ENCODE measurements at regions not wholly inside any gene's neighbourhood (a gene's known extent, or its start where the extent isn't known, plus 50 kb on each side); places are given as distances from the start of the nearest gene placed in this dataset.

DNA sequence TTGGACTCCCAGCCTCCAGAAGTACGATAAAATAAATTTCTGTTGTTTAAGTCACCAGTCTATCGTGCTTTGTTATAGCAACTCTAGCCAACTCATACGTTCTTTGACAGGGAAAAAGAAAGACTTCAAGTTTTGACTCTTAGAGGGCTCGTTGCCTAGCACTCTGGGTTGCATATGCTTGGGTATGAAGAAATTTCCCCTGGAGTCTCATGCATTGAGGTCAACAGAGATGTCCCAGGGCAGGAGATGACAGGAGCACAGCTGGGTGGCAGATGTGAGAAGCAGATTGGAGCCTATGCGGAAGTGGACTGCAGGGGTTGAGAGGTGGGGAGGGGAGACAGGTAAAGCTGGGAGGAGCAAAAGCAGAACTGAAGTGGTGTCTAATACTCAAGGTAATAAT lies 63.3 kb upstream of the JAZF1 start:
- no peaks in the 10 kb centered on the region for H3K36me3 Mint-ChIP-seq (ENCODE audit: low read depth, unreplicated experiment)
- TF ChIP-seq, protein P1, sequence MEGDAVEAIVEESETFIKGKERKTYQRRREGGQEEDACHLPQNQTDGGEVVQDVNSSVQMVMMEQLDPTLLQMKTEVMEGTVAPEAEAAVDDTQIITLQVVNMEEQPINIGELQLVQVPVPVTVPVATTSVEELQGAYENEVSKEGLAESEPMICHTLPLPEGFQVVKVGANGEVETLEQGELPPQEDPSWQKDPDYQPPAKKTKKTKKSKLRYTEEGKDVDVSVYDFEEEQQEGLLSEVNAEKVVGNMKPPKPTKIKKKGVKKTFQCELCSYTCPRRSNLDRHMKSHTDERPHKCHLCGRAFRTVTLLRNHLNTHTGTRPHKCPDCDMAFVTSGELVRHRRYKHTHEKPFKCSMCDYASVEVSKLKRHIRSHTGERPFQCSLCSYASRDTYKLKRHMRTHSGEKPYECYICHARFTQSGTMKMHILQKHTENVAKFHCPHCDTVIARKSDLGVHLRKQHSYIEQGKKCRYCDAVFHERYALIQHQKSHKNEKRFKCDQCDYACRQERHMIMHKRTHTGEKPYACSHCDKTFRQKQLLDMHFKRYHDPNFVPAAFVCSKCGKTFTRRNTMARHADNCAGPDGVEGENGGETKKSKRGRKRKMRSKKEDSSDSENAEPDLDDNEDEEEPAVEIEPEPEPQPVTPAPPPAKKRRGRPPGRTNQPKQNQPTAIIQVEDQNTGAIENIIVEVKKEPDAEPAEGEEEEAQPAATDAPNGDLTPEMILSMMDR (IDR thresholded peaks at IDR 0.05; ENCODE audit: unreplicated experiment), result no peak
- no peak overlapping the region for H3K27ac Mint-ChIP-seq (ENCODE audit: unreplicated experiment)
- no peaks in the 10 kb centered on the region for H3K4me1 Mint-ChIP-seq (ENCODE audit: unreplicated experiment)
- H3K4me3 Mint-ChIP-seq (ENCODE audit: unreplicated experiment), result no peak overlapping the region
- H3K27me3 Mint-ChIP-seq (ENCODE audit: unreplicated experiment), result no peaks in the 10 kb centered on the region
- DNase-seq (ENCODE audit: low spot score), result no peak
- no peaks in the 10 kb centered on the region for H3K9me3 Mint-ChIP-seq (ENCODE audit: unreplicated experiment)

DNA sequence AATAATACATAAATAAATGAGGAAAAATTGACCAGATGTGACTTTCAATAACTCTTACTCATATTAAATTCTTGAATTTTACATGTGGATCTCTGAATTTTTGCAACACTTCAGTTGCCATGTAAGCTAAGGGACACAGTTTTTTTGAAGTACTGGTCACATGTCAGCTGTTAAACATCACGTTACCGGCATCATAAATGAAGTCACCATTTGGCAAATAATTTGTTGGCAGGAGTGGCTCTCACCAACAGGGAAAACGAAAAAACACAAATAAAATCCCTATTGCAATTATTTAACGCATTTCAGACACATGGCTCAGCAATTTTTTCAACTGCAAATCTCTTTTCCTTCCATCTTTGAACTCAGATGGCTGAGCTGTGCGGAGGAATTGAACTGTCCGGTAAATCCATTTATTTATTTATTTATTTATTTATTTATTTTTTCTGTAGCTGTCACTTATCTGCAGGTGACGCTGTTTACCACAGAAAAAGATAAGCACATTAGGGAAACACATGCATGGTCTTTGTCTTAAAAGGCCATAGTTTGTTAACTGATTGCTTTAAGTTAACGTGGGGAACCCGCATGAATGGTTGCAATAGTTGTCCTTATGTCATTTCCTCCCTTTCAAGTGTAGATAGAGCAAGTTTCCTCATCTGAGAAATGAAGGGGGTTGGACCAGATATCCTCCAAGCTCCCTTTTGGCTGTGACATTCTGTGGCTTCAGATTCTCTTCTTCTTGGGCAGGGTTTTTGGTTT lies 64.7 kb upstream of the JAZF1 start:
- no peaks in the 10 kb centered on the region for H3K27me3 Mint-ChIP-seq (ENCODE audit: unreplicated experiment)
- no peaks in the 10 kb centered on the region for H3K36me3 Mint-ChIP-seq (ENCODE audit: low read depth, unreplicated experiment)
- TF ChIP-seq, protein P1 (IDR thresholded peaks at IDR 0.05; ENCODE audit: unreplicated experiment), result no peak
- H3K4me3 Mint-ChIP-seq (ENCODE audit: unreplicated experiment), result no peak overlapping the region
- no peaks in the 10 kb centered on the region for H3K4me1 Mint-ChIP-seq (ENCODE audit: unreplicated experiment)
- no peak for DNase-seq (ENCODE audit: low spot score)
- no peaks in the 10 kb centered on the region for H3K9me3 Mint-ChIP-seq (ENCODE audit: unreplicated experiment)
- H3K27ac Mint-ChIP-seq (ENCODE audit: unreplicated experiment), result no peak overlapping the region

DNA sequence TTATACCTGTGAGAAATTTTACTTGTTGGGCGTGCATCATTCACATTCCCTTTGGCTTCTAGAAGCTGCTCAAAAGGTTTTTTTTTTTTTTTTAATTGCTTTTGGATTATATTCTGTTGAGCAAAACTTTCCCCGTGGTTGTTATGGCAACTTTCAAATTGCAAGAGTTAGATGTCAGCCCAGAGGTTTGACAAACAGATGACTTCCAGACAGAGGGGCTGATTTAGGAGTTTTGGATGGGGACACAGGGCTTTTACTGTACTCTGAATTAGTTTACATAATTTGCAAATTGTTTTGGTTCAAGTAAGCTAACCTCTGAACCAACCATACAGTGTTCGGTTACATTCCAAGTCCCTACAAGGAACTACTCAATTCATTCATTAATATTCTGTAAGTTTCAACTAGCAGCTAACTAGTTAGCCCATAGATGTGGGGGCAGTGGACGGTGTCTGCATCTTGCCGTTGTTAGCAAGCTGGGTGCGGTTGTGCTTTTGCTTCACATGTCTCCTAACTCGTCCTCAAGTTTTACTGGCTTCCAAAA lies 66.4 kb upstream of the JAZF1 start:
- Mint-ChIP-seq H3K9me3 (ENCODE audit: unreplicated experiment) (no peaks in the 10 kb centered on the region), H3K27me3 (ENCODE audit: unreplicated experiment) (no peaks in the 10 kb centered on the region), H3K4me3 (ENCODE audit: unreplicated experiment) (no peak overlapping the region), H3K4me1 (ENCODE audit: unreplicated experiment) (no peaks in the 10 kb centered on the region), H3K36me3 (ENCODE audit: low read depth, unreplicated experiment) (no peaks in the 10 kb centered on the region), H3K27ac (ENCODE audit: unreplicated experiment) (no peak overlapping the region)
- TF ChIP-seq, protein P1 (IDR thresholded peaks at IDR 0.05; ENCODE audit: unreplicated experiment), result no peak
- no peak for DNase-seq (ENCODE audit: low spot score)

DNA sequence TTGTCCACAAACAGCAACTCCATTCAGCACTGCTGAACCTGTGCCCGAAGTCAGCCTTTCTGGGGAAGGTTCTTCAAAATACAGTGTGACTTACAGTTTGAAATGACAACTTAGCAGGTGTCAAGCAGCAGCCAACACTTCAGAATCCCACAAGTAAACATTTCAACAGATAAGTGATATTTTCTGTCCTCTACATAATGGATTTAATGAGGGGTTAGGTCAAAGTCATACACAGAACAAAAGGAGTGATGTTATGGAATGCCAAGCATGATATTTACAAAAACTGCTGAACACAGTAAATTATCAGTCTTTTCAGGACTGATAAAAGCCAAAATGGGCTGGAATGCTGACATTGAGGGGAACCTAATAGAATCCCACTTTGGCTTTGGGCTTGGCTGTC lies 77.6 kb upstream of the JAZF1 start:
- H3K27me3 Mint-ChIP-seq (ENCODE audit: unreplicated experiment), result no peaks in the 10 kb centered on the region
- H3K4me1 Mint-ChIP-seq (ENCODE audit: unreplicated experiment), result no peaks in the 10 kb centered on the region
- no peaks in the 10 kb centered on the region for H3K9me3 Mint-ChIP-seq (ENCODE audit: unreplicated experiment)
- H3K36me3 Mint-ChIP-seq (ENCODE audit: low read depth, unreplicated experiment), result no peaks in the 10 kb centered on the region
- TF ChIP-seq, protein P1 (IDR thresholded peaks at IDR 0.05; ENCODE audit: unreplicated experiment), result no peak
- no peak overlapping the region for H3K4me3 Mint-ChIP-seq (ENCODE audit: unreplicated experiment)
- no peak for DNase-seq (ENCODE audit: low spot score)
- no peak overlapping the region for H3K27ac Mint-ChIP-seq (ENCODE audit: unreplicated experiment)

DNA sequence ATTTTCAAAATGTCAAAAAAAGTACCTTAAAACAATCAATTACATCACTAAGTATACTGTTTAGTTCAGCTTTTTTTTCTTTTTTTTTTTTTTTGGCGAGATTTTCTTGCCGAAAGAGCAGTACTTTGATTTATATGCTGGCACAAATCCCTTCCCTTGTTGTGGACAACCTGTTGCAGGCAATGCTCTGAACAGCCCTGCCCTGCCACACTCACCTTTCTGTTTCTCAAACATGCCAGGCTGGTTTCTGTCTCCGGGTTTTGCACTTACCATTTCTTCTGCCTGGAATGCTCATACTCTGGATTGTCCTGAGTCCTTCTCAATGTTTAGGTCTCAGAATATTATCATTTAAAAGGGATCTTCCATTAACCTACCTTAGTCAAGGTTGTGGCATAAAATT lies 80.4 kb upstream of the JAZF1 start:
- H3K4me3 Mint-ChIP-seq (ENCODE audit: unreplicated experiment), result no peak overlapping the region
- H3K4me1 Mint-ChIP-seq (ENCODE audit: unreplicated experiment), result no peaks in the 10 kb centered on the region
- DNase-seq (ENCODE audit: low spot score), result no peak
- no peaks in the 10 kb centered on the region for H3K36me3 Mint-ChIP-seq (ENCODE audit: low read depth, unreplicated experiment)
- TF ChIP-seq, protein P1 (IDR thresholded peaks at IDR 0.05; ENCODE audit: unreplicated experiment), result no peak
- no peaks in the 10 kb centered on the region for H3K27me3 Mint-ChIP-seq (ENCODE audit: unreplicated experiment)
- no peaks in the 10 kb centered on the region for H3K9me3 Mint-ChIP-seq (ENCODE audit: unreplicated experiment)
- H3K27ac Mint-ChIP-seq (ENCODE audit: unreplicated experiment), result no peak overlapping the region

Measured in endothelial cell (in vitro differentiated cells).